Fibroblast of lung (primary cell): ENCODE measurements at regions not wholly inside any gene's neighbourhood (a gene's known extent, or its start where the extent isn't known, plus 50 kb on each side); places are given as distances from the start of the nearest gene placed in this dataset.

Experiments used
- DNase-seq, 2 donors: peaks; one replicate each; pipeline versions ENCODE4 v3.0.0 to v3.0.0-alpha.2; 2010; ENCODE audit warnings: low read depth in 2 of 2
- H2AFZ ChIP-seq: 2 replicates; pipeline ENCODE4 v1.5.1; 2012; ENCODE audit warnings: low read length, control low read depth, inconsistent platforms
- H3K27ac ChIP-seq: 2 replicates; pipeline ENCODE4 v1.5.1; 2011; ENCODE audit warnings: low read length, control low read depth; ENCODE audit not compliant: insufficient read depth
- H3K27me3 ChIP-seq: 2 replicates; pipeline ENCODE4 v1.5.1; 2011; ENCODE audit warnings: mild to moderate bottlenecking, low read length; ENCODE audit not compliant: control insufficient read depth, insufficient read depth
- H3K36me3 ChIP-seq: 2 replicates; pipeline ENCODE4 v1.5.1; 2011; ENCODE audit warnings: low read length; ENCODE audit not compliant: control insufficient read depth, insufficient read depth
- H3K4me1 ChIP-seq: 2 replicates; pipeline ENCODE4 v1.5.1; 2011; ENCODE audit warnings: low read length; ENCODE audit not compliant: control insufficient read depth, insufficient read depth; ENCODE audit errors: extremely low read depth
- H3K4me2 ChIP-seq: 2 replicates; pipeline ENCODE4 v1.5.1; 2011; ENCODE audit warnings: low read length, control low read depth; ENCODE audit not compliant: insufficient read depth; ENCODE audit errors: extremely low read depth
- H3K4me3 ChIP-seq, 4 experiments: fragments of 200-600 bp in 1 of 4; sonication (generic) in 1 of 4; replicated peaks in 1 of 4; 2 replicates each; pipeline ENCODE4 v1.5.1; 2011 to 2016; ENCODE audit warnings: low read length in 4 of 4, low read depth in 3 of 4, mild to moderate bottlenecking in 3 of 4, control low read depth in 2 of 4, inconsistent platforms in 1 of 4, mixed read lengths in 1 of 4; ENCODE audit not compliant: insufficient read depth in 1 of 4; ENCODE audit errors: control extremely low read depth in 1 of 4
- H3K79me2 ChIP-seq: 2 replicates; pipeline ENCODE4 v1.5.1; 2012; ENCODE audit warnings: mild to moderate bottlenecking, low read length, inconsistent platforms; ENCODE audit not compliant: control insufficient read depth, insufficient read depth
- H3K9ac ChIP-seq: 2 replicates; pipeline ENCODE4 v1.5.1; 2011; ENCODE audit warnings: mild to moderate bottlenecking, low read length, control low read depth; ENCODE audit not compliant: insufficient read depth
- H3K9me3 ChIP-seq: 2 replicates; pipeline ENCODE4 v1.5.1; 2012; ENCODE audit warnings: low read depth, low read length; ENCODE audit not compliant: control insufficient read depth, insufficient read depth
- H4K20me1 ChIP-seq: 2 replicates; pipeline ENCODE4 v1.5.1; 2011; ENCODE audit warnings: low read length; ENCODE audit not compliant: control insufficient read depth, insufficient read depth; ENCODE audit errors: extremely low read depth
- EZH2 ChIP-seq: IDR thresholded peaks from 2 replicates; pipeline ENCODE4 v1.5.1; 2012; ENCODE audit warnings: low read length, control low read depth, mild to moderate bottlenecking; ENCODE audit errors: missing control alignments
- TF ChIP-seq, protein P1 (sequence below), 2 donors: IDR thresholded peaks in 1 of 2; conservative IDR thresholded peaks in 1 of 2; 1 replicate in 1 of 2; 2 replicates in 1 of 2; pipeline ENCODE4 v1.5.1; 2011 to 2012; ENCODE audit warnings: low read length in 2 of 2, control low read depth in 1 of 2, inconsistent platforms in 1 of 2, low read depth in 1 of 2, mild to moderate bottlenecking in 1 of 2

DNA sequence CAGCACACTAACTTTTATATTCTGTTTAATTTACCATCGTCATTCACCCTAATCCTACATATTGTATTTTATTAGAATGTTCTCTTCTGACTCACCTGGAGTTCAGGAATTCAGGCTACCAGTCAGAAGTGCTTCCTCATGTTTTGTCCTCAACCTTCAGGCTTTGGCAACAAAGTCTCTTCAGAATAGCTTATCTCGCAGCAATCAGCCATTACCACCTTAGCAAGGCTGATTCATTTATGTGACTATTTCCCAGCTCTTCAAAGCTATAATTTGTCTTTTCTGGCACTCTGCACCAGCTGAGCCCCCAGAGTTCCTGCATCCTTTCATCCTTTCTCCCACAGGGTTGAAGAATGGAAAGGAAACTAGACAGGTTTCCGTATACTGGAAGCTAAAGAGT lies 365.5 kb upstream of the CDH18 start:
- H2AFZ ChIP-seq = no peak overlapping the region
- H3K4me3 ChIP-seq = no peak overlapping the region
- TF ChIP-seq, protein P1, sequence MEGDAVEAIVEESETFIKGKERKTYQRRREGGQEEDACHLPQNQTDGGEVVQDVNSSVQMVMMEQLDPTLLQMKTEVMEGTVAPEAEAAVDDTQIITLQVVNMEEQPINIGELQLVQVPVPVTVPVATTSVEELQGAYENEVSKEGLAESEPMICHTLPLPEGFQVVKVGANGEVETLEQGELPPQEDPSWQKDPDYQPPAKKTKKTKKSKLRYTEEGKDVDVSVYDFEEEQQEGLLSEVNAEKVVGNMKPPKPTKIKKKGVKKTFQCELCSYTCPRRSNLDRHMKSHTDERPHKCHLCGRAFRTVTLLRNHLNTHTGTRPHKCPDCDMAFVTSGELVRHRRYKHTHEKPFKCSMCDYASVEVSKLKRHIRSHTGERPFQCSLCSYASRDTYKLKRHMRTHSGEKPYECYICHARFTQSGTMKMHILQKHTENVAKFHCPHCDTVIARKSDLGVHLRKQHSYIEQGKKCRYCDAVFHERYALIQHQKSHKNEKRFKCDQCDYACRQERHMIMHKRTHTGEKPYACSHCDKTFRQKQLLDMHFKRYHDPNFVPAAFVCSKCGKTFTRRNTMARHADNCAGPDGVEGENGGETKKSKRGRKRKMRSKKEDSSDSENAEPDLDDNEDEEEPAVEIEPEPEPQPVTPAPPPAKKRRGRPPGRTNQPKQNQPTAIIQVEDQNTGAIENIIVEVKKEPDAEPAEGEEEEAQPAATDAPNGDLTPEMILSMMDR (conservative IDR thresholded peaks at IDR 0.05 in 1 of 2, IDR thresholded peaks at IDR 0.05 in 1 of 2; ENCODE audit: low read depth in 1 of 2, low read length in 2 of 2) = no peak
- TF ChIP-seq EZH2 = no peak
- no peaks in the 10 kb centered on the region for H3K36me3 ChIP-seq
- H3K9me3 ChIP-seq = no peaks in the 10 kb centered on the region
- no peak overlapping the region for H3K27ac ChIP-seq
- no peaks in the 10 kb centered on the region for H3K27me3 ChIP-seq
- no peaks in the 10 kb centered on the region for H3K79me2 ChIP-seq
- no peak for DNase-seq
- H3K9ac ChIP-seq = no peak overlapping the region
- H3K4me2 ChIP-seq = no peak overlapping the region
- H4K20me1 ChIP-seq = no peaks in the 10 kb centered on the region
- H3K4me1 ChIP-seq = no peaks in the 10 kb centered on the region

DNA sequence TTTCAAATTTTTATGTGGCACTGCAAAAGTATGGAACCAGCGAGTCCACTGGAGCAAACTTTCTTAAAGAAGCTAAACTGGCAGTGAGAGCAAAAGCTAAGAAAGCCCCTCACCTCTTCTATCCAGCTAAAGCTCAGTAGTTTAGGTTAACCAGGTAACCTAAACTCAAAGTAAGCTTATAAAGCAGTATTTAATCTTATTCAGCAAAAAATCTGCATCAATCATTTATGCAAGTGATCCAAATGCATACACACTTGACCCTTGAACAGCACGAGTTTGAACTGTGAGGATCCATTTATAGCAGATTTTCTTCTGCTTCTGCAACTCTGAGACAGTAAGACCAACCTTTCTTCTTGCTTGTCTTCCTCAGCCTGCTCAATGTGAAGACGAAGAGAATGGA lies 363.8 kb upstream of the CDH18 start:
- H3K27me3 ChIP-seq = no peaks in the 10 kb centered on the region
- no peak overlapping the region for H3K9ac ChIP-seq
- H3K27ac ChIP-seq = no peak overlapping the region
- DNase-seq = no peak
- no peaks in the 10 kb centered on the region for H3K79me2 ChIP-seq
- TF ChIP-seq, protein P1 (conservative IDR thresholded peaks at IDR 0.05 in 1 of 2, IDR thresholded peaks at IDR 0.05 in 1 of 2; ENCODE audit: low read depth in 1 of 2, low read length in 2 of 2) = no peak
- no peak overlapping the region for H3K4me2 ChIP-seq
- H3K4me3 ChIP-seq = no peak overlapping the region
- no peaks in the 10 kb centered on the region for H3K9me3 ChIP-seq
- H3K4me1 ChIP-seq = no peaks in the 10 kb centered on the region
- H4K20me1 ChIP-seq = no peaks in the 10 kb centered on the region
- no peaks in the 10 kb centered on the region for H3K36me3 ChIP-seq
- no peak overlapping the region for H2AFZ ChIP-seq

DNA sequence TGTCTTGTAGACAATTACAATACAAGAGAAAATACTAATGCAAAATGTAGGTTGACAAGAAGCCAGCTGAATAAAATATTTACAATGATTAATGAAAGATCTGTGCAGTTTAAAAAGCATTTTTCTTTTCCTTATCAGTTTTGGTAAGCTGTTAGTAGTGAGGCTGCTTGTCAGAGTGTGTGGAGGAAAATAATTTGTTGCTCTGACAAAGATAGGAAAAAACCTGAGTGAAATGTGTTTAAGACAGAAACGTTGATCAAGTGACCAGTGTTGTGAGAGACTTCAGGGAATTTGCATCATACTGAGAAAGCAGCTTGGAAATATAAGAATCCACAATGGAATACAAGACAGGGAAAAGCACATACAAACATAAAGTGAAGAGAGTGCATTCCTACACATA lies 360.3 kb upstream of the CDH18 start:
- Histone ChIP-seq H4K20me1 (no peaks in the 10 kb centered on the region), H3K4me3 (no peak overlapping the region), H3K36me3 (no peaks in the 10 kb centered on the region), H3K9me3 (no peaks in the 10 kb centered on the region), H3K79me2 (no peaks in the 10 kb centered on the region), H3K4me2 (no peak overlapping the region), H3K27me3 (no peaks in the 10 kb centered on the region), H3K9ac (no peak overlapping the region), H3K4me1 (no peaks in the 10 kb centered on the region), H2AFZ (no peak overlapping the region), H3K27ac (no peak overlapping the region)
- no peak for DNase-seq
- TF ChIP-seq EZH2 = no peak
- TF ChIP-seq, protein P1 (conservative IDR thresholded peaks at IDR 0.05 in 1 of 2, IDR thresholded peaks at IDR 0.05 in 1 of 2; ENCODE audit: low read depth in 1 of 2, low read length in 2 of 2) = no peak
